GM21825 (cell line): ENCODE measurements at regions not wholly inside any gene's neighbourhood (a gene's known extent, or its start where the extent isn't known, plus 50 kb on each side); places are given as distances from the start of the nearest gene placed in this dataset.
"Not testable (repeated sequence)": the region's sequence is repeated elsewhere in the genome, so short reads cannot be mapped to it uniquely, and the experiment has no call there.

Experiments
- ATAC-seq: cut with Tn5 transposase; IDR thresholded peaks from one replicate; pipeline ENCODE4 v1.9.1; 2021; ENCODE audit warnings: mild to moderate bottlenecking, moderate library complexity; ENCODE audit not compliant: unreplicated experiment

DNA sequence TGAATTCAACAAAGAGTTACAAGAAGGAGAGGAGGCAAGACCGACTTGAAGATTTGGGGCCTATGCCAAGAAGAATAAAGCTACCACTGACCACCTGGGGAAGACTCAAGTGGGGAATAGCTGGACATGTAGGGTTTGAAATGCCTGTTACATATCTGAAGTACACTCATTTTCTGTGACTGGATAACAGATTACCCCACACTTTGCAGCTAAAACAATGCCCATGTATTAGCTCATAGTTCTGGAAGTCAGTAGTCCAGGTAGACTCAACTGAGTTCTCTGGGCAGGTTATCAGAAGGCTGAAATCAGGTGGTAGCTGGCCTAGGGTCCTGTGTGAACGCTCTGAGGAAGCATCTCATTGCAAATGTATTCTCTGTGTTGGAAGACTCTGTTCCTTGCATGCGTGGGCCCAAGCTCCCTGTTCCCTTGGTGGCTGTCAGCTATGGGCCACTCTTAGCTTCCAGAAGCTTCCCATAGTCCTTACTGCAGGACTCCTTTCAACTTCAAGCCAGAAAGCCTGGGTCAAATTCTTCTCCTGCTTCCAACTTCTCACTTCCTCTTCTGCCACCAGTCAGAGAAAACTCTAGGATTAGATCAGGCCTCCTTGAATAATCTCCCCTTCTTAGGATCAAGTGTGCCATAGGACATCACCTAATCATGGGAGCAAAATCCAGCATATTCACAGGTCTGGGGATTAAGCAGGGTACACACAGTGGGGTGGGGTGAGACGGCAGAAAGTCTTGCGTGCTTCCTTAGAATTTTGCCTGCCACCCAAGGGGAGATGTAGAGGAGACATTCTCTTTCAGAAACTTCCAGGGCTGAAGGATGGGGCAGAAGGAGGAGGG is 187.8 kb downstream of the SHQ1 start:
- no peak for ATAC-seq

DNA sequence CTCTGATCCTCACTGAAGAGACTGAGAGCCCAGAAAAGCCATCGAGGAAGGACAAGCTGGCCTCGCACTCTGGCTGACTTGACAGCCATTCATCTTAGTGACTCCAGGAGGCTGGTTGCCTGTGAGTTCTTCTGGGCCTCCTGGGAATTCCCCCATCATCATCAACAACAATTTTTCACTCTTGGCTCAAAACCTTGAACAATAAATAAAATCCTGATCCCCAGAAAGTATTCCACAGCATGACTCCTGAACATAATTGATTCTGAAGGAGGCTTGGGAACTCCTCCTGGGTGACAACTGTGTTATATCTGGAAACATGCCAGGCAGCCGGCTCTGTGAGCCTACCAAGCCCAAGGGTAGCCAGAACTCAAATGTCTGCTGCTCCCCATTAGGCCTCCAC is 188.6 kb downstream of the SHQ1 start:
- ATAC-seq: no peak

DNA sequence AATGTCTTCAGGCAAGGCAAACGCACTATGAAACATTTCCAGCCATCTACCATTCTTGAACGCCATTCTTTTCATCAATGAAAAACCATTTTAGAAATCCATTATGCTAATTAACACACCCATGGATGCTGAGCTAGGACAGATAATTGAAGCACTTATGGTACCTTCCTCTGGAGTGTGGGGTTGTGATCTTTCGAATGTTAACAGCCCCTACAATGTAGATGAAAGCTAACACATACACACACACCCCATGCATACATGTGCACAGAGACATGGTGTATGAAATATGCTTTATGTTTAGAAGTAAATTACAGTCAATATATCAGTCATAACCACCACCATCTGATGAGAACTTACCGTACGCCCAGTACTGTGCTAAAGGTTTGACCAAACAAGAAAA is 189.1 kb downstream of the SHQ1 start:
- no peak for ATAC-seq

DNA sequence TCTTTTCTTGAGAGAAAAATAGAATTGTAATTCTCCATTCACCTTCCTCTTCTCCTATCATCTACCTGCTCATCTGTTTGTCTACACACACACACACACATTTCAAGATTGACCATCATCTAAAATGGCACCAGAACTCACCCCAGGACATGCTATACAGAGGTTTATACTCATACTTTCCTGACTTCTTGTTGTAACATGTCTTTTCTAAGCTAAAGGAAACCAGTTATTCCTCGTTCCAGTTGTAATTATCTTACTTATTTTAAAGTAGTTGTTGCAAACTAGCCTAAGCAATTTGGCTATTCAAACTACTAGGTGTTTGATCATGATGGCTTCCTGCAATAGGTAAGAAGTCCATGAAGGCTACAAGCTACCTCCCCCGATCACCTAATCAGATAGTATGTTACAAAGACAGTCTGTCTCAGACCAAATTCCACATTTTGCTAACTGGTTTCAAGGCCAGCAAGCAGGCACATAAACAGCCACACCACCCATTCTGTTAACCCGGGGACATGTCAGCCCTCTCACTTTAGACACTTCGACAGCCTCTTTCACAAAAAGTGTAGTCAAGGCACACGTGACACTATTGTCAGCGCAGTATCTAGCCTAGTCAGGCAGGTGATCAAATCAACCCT is 189.7 kb downstream of the SHQ1 start:
- ATAC-seq: no peak

DNA sequence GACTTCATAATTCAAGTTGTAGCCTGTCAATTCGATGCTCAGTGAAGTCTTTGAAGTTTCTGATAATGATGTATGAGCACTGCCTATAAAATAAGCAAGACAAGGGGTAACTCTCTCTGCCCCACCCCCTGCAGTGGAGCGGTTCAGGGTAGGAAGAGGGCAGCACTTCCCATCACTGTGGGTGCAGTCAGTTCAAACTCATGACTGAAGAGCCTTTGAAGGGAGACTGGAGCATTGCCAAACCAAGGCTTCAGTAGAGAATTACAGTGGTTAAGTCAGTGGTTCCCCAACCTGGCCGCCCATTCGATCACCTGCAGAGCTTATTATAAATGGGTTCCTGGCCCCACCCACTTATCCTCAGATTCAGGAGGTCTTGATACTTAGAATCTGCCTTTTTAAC is 190.6 kb downstream of the SHQ1 start:
- no peak for ATAC-seq

DNA sequence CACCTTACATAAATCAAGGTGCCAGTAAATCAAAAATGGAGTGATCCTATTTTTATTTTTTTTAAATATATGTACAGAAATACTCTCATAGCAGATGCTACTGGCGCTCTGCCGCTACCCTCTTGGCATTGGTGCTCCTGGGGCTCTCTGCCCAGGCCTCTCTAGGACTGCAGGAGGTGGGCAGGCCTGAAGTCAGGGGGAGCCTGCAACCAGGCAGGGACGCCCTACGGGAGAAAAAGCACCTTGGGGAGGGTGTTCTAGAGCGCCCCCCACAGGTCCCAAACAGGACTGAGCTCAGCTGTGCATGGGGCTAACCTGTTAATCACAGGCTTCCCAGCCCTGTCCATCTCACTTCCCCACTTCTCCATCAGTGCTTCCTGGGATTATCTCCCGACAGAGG is 192.5 kb downstream of the SHQ1 start:
- ATAC-seq: no peak

DNA sequence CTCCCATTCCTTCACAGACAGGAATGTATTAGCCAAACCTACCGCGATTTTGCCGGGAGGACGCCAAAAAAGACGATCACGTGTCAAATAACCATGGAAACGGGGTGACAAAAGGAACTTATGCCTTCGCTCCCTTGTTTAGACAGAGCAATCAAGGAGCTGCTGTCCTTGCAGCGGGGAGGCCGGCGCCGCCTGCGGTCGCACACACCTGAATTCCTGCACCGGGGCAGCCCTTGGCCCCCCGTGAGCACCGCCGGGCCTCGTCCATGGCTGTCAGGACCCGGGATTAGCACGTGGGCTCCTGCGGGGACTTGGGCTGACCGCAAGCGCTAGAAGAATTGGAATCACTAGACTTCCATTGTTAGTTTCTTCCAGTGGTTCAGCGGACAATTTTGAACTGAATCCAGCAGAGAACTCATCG is 193.1 kb downstream of the SHQ1 start:
- no peak for ATAC-seq

DNA sequence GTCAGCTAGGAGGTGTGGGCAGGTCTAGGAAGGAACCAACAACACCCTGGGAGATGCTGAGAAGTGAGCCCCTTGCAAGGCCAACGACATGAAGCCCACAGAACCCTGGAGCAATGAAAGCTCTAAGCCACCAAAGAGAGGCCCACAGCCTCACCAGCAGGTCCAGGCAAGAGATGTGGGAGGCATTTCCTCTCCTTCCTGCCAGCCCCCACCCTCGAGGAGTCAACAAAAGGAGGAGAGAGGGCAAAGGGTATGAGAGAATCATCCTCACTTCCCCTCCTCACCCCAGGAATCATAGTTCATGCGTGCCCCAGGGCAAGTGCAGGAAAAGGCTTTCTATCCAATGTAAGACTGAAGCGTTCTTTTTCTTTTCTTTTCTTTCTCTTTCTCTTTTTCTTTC is 195.8 kb downstream of the SHQ1 start:
- ATAC-seq: no peak

DNA sequence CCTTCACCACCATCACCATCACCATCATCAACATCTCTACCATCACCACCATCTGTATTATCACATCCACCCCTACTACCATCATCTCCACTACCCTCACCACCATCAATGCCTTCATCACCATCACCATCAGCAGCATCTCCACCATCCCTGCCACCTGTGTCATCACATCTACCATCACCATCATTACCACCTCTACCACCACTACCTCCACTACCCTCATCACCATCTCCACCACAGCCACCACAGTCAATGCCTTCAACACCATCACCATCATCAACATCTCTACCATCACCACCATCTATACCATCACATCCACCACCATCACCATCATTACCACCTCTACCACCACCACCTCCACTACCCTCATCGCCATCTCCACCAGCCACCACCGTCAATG is 196.7 kb downstream of the SHQ1 start:
- no peak for ATAC-seq

DNA sequence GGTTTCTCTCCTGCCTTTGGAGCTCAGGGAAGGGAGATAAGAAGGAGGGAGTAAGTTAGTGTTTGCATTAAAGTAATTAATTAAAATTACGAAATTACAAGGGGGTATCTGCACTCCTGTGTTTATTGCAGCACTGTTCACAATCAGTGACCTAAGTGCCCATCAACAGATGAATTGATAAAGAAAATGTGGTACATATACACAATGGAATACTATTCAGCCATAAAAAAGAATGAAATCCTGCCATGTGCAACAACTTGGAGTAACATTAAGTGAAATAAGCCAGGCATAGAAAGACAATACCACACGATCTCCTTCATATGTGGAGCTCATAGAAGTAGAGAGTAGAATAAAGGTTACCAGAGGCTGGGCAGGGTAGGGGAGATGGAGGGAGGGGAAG is 202.0 kb downstream of the SHQ1 start:
- no peak for ATAC-seq

DNA sequence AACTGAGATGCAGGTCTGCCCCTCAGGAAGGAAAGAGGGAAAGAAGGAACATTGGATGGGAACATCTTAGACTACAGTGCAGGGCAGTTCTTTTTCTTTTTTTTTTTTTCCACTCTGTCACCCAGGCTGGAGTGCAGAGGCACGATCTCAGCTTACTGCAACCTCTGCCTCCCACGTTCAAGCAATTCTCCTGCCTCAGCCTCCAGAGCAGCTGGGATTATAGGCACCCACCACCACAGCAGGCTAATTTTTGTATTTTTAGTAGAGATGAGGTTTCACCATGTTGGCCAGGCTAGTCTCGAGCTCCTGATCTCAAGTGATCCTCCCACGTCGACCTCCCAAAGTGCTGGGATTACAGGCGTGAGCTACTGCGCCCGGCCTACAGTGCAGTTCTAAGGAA is 204.6 kb downstream of the SHQ1 start:
- not testable (repeated sequence) for ATAC-seq

DNA sequence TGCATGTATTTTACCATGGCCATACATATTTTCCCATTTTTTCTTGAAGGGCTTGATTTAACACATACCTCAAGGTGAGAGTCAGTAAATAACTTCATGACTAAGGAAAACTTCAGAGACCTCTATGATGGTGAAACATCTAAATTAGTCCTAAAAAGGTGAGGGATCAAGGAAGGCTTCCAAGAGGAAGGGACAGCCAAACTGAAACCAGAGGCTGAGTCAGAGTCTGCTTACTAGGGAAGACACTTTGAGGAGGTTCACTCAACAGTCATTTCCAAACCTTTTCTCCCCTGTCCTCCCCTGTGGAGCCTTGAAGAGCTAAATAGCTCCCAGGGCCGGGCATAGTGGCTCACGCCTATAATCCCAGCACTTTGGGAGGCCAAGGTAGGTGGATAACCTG is 206.6 kb downstream of the SHQ1 start:
- ATAC-seq: no peak

DNA sequence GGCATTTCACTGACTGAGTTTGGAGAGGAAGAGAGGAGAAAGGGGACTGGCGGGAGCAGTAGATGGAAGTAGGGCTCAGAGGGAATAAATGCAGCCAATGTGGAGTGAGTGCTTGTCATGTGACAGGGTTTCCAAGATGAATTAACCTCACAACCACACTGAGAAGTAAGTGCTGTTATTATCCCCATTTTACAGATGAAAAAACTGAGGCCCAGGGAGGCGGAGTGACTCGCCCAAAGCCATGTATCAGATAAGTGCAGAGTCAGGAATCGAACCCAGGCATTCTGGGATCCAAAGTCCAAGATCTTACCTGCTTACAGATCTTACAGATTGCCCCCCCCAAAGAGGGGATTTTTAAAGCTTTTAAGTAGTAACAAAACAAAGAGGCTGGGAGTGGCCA is 207.2 kb downstream of the SHQ1 start:
- no peak for ATAC-seq

DNA sequence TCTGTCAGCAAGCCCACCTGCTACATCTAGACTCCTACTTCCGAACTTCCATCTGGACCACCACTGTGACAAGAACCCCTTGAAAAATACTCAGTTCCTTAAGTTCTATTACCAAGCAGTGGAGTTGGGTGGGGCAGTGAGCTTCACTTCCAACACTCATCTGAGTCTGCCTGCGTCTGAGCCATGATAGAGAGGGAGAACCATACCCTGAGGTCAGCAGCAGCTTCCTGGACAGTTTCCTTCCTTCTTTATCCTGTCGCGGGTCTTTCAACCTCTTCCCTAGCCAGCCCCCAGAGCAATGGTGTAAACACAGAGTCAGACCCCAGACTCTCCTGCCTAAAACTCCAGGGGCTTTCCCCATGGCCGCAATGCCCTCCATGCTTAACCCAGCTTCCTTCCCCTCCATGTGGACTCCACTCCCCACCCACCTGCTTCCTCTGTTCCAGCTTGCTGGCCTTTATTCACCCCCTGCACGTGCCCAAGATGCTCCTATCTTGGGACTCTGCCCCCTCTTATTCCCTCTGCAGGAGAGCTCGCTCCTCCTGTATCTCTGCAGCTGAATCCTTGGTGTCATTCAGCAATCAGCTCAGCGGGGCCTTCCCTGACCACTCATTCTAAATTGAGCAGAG is 211.2 kb downstream of the SHQ1 start:
- no peak for ATAC-seq

DNA sequence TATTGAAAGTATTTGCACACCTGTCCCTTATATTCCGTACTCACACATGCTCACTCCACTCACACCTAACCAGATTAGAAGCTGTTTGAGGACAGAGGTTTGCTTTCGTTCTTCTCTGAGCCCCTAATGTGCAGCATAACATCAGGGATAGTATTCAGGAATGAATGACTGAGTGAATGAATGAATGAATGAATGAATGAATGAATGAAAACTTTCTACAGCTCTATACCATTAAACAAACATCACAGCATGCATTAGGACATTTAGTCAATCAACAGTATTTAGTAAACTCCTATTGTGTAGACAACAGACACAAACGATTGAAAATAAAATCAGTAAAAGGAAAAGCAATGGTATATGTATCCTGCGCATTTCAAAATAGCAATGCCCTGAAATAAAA is 212.7 kb downstream of the SHQ1 start:
- no peak for ATAC-seq

DNA sequence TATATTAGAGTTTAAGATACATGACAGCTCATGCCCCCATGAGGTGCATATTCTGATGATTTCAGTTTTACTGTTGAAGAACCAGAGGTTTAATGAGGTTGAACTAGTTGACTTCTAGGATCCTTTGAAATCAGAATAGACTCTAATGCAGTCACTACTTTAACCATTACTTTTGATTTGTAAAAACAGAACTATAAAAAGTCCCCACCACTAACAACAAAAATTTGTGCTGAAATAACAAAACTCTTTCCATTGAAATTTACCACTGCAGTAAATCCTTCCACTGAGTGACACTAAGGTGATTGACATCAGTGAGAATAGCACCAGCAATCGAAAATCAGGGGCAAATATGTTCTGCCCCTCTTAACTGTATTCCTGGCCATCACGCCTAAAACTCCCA is 214.1 kb downstream of the SHQ1 start:
- ATAC-seq: no peak

DNA sequence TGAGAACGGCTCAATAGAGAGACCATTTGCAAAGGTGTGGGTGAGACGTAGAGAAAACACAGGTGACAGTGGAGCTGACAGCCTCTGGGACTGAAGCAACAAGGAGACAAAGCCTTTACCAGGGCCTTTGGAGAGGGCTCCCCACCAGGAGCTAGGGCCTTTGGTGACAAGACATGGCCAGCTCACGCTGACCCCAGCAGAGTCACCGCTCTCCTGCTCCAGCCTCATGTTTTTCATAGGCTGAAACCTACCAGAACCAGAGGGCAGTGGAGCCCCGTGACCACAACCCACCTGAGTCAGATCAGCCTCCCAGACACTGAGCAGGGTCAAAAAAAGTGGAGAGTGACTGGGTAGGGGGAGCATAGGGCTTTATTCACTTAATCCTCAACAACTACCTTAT is 214.7 kb downstream of the SHQ1 start:
- no peak for ATAC-seq

DNA sequence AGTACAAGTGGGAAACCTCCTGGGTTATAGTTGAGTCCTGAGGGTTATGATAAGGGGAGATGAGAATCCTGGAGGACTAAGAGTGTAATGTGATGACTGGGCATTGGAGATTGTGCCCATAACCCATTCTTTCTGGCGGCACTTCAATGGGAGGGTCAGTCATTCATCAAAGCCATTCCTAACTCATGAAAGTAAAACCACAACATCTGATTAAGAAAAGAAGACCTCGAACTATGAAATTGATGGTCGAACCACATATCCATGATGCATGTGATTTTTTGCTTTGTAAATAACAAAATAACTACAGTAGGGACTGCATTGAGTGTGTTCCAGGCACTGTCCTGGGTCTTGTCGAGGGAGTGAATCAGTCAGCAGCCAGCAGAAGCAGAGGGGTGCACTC is 215.1 kb downstream of the SHQ1 start:
- no peak for ATAC-seq

DNA sequence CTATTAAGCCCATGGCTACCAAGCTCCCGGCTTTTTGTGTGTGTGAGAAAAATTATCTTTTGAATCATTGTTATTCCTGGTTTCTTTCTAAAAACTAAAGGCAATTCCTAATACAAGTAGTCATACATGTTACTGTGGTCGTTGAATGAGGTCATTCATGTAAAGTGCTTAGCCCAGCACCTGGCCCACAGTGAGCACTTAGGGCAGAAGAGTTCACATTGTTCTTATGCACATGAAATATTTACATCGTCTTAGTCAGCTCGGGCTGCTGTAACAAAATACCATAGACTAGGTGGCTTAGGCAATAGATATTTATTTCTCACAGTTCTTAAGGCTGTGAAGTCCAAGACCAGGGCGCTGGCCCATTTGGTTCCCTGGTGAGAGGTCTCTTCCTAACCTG is 216.1 kb downstream of the SHQ1 start:
- no peak for ATAC-seq

DNA sequence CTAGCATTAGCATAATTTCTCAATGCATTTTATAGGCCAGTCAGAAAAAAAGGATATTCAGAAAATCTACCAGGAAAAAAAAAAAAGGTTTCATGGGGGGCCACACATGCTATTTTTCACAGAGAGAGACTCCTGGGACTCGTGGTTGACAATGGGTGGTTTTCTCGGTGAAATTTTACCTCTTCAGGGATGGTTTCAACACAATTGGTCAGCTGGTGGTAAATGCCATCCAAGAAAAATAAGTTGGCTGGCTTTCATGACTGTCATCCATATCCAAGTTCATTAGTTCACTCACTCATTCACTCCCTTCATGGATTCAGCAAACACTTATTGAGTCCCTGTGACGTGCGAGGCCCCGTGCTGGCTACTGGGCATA is 217.3 kb downstream of the SHQ1 start:
- no peak for ATAC-seq

DNA sequence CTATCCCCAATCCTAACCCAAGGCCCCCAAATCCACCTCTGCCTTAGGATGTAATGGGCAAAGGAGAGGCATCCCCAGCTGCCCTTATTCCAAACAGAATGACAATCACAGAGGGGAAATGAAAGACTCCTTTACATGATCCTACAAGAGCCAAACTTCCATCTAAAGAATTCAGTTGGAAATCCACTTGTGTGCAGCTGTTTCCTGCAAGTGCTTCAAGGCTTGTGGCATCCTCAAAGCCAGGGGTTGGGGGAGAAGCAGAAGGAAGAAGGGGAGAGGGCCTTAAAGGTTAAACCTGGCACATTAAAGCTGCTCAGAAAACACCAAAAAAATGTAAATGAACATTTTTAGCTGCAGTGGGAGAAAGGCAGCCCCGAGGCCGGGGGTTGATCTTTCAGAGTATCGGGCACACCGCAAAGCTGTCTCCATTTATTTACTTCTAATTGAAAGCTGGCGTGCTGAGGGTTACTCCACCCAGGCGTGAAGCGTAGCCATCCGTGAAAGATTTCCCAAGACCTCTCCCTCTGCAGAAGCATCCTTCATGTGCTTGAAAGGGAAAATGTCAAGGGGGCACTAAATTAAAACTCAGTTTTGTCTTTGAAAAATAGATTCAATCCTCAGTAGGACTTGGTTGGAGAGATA is 217.8 kb downstream of the SHQ1 start:
- ATAC-seq: no peak

DNA sequence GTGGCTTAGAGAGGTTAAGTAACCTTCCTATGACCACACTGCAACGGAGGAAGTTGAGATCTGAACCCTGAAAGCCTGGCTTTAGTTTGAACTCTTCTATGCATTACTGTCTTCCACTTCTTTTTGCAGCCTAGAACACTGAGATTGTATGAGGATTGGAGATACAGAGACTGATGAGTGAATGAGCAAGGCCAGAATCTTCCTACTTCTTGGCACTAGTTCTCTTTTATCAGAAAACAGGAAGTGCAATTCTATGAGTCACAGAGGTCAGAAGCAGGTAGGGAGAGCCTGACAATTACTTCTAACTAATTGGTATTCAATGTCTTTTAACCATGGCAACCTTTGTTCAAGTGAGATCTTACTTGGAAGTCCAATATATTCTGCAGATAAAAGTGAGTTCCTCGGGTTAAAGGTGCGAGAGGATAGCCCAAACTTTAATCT is 219.0 kb downstream of the SHQ1 start:
- ATAC-seq: peak; percentile 72
